Right atrium auricular region (tissue), 2 donors: ENCODE measurements at regions not wholly inside any gene's neighbourhood (a gene's known extent, or its start where the extent isn't known, plus 50 kb on each side); places are given as distances from the start of the nearest gene placed in this dataset.
"Not testable (repeated sequence)": the region's sequence is repeated elsewhere in the genome, so short reads cannot be mapped to it uniquely, and the experiment has no call there.

ENCODE experiments used
- DNase-seq: peaks from one replicate; pipeline ENCODE4 v3.0.0-alpha.2; 2019; ENCODE audit warnings: low spot score
- H3K27ac ChIP-seq, 2 donors: fragments of 200-600 bp; sonication (generic); 1 replicate in 1 of 2; 2 replicates in 1 of 2; pipeline ENCODE4 v1.5.1; 2016 to 2019
- H3K27me3 ChIP-seq, 2 donors: fragments of 200-600 bp; sonication (generic); one replicate each; pipeline versions ENCODE4 v1.5.1 to v1.6.0; 2017 to 2019
- H3K36me3 ChIP-seq: fragments of 200-600 bp; sonication (generic); one replicate; pipeline ENCODE4 v1.5.1; 2016
- H3K4me1 ChIP-seq, 2 donors: fragments of 200-600 bp; sonication (generic); one replicate each; pipeline versions ENCODE4 v1.5.1 to v1.6.0; 2017 to 2019
- H3K4me3 ChIP-seq, 2 donors: fragments of 200-600 bp; sonication (generic); 1 replicate in 1 of 2; 2 replicates in 1 of 2; pipeline ENCODE4 v1.5.1; 2017 to 2019; ENCODE audit warnings: mild to moderate bottlenecking in 1 of 2, moderate library complexity in 1 of 2
- H3K9me3 ChIP-seq, 2 donors: fragments of 200-600 bp; sonication (generic); one replicate each; pipeline ENCODE4 v1.5.1; 2019
- TF ChIP-seq, protein P1 (sequence below), 2 donors: fragments of 200-600 bp; sonication (generic); IDR thresholded peaks; one replicate each; pipeline ENCODE4 v1.5.1; 2019; ENCODE audit warnings: antibody characterized with exemption in 2 of 2

GRCh38 chrX:140022482-140022881 lies 57.2 kb upstream of the CXorf66 start:
- H3K4me1 ChIP-seq, result no peaks in the 10 kb centered on the region
- no peak for DNase-seq
- TF ChIP-seq, protein P1, sequence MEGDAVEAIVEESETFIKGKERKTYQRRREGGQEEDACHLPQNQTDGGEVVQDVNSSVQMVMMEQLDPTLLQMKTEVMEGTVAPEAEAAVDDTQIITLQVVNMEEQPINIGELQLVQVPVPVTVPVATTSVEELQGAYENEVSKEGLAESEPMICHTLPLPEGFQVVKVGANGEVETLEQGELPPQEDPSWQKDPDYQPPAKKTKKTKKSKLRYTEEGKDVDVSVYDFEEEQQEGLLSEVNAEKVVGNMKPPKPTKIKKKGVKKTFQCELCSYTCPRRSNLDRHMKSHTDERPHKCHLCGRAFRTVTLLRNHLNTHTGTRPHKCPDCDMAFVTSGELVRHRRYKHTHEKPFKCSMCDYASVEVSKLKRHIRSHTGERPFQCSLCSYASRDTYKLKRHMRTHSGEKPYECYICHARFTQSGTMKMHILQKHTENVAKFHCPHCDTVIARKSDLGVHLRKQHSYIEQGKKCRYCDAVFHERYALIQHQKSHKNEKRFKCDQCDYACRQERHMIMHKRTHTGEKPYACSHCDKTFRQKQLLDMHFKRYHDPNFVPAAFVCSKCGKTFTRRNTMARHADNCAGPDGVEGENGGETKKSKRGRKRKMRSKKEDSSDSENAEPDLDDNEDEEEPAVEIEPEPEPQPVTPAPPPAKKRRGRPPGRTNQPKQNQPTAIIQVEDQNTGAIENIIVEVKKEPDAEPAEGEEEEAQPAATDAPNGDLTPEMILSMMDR (IDR thresholded peaks at IDR 0.05), result no peak
- H3K27ac ChIP-seq, result no peak overlapping the region
- H3K9me3 ChIP-seq, result no peaks in the 10 kb centered on the region
- H3K27me3 ChIP-seq, result no peaks in the 10 kb centered on the region
- H3K36me3 ChIP-seq, result no peaks in the 10 kb centered on the region
- H3K4me3 ChIP-seq, result no peak overlapping the region

- H3K27ac ChIP-seq, H3K36me3 ChIP-seq, H3K4me1 ChIP-seq, H3K4me3 ChIP-seq, H3K27me3 ChIP-seq, H3K9me3 ChIP-seq, DNase-seq: not testable (repeated sequence)
These were observed 53.8 kb upstream of the CXorf66 start for GRCh38 chrX:140019134-140019533.
